ENCODE measurements at regions not wholly inside any gene's neighbourhood (a gene's known extent, or its start where the extent isn't known, plus 50 kb on each side); places are given as distances from the start of the nearest gene placed in this dataset.
A peak's percentile ranks its signal among the peaks of the same experiment; 100 is the strongest.

GRCh38 chr1:67575861-67576260 is 109.1 kb upstream of the GADD45A start:
- intact Hi-C loops (cut with DNase I) = no loop called here

GRCh38 chr1:67576474-67576873 is 108.5 kb upstream of the GADD45A start:
- DNase-seq = no peak
- intact Hi-C loops (cut with DNase I) = no loop called here

More at GRCh38 chr1:67575861-67576260, 109.1 kb upstream of the GADD45A start:
- DNase-seq = no peak

- intact Hi-C loops (cut with DNase I) = no loop called here
These were observed 107.4 kb upstream of the GADD45A start for GRCh38 chr1:67577646-67578045.

GRCh38 chr1:67578397-67579020 is 106.5 kb upstream of the GADD45A start:
- intact Hi-C loops (cut with DNase I) = no loop called here
- DNase-seq = no peak

More at GRCh38 chr1:67577646-67578045, 107.4 kb upstream of the GADD45A start:
- DNase-seq = no peak

- intact Hi-C loops (cut with DNase I) = no loop called here
- DNase-seq = no peak
These were observed 105.2 kb upstream of the GADD45A start for GRCh38 chr1:67579623-67580394.

GRCh38 chr1:67580691-67581403 is 104.2 kb upstream of the GADD45A start:
- intact Hi-C loops (cut with DNase I) = no loop called here
- DNase-seq = no peak

- intact Hi-C loops (cut with DNase I) = no loop called here
These were observed 102.2 kb upstream of the GADD45A start for GRCh38 chr1:67582625-67583461.

GRCh38 chr1:67583462-67583950 is 101.5 kb upstream of the GADD45A start:
- no peak for DNase-seq
- intact Hi-C loops (cut with DNase I) = no loop called here

More at GRCh38 chr1:67582625-67583461, 102.2 kb upstream of the GADD45A start:
- no peak for DNase-seq

- DNase-seq = peak in 6 of 42 donors; percentile 11 to 65 (median 24)
- intact Hi-C loops (cut with DNase I) = no loop called here
These were observed 100.1 kb upstream of the GADD45A start for GRCh38 chr1:67584938-67585337.

- intact Hi-C loops (cut with DNase I) = no loop called here
- no peak for DNase-seq
These were observed 98.4 kb upstream of the GADD45A start for GRCh38 chr1:67586596-67586995.

- intact Hi-C loops (cut with DNase I) = no loop called here
- no peak for DNase-seq
These were observed 96.7 kb upstream of the GADD45A start for GRCh38 chr1:67588178-67588855.

- DNase-seq = no peak
- intact Hi-C loops (cut with DNase I) = no loop called here
These were observed 95.3 kb upstream of the GADD45A start for GRCh38 chr1:67589519-67590233.

GRCh38 chr1:67590329-67590728 is 94.7 kb upstream of the GADD45A start:
- intact Hi-C loops (cut with DNase I) = no loop called here
- DNase-seq = peak in 3 of 42 donors; percentile 15 to 52 (median 20)

- DNase-seq = no peak
- intact Hi-C loops (cut with DNase I) = no loop called here
These were observed 90.2 kb upstream of the GADD45A start for GRCh38 chr1:67594764-67595163.

- peak in 2 of 42 donors; percentile 35 to 51 for DNase-seq
- intact Hi-C loops (cut with DNase I) = no loop called here
These were observed 88.3 kb upstream of the GADD45A start for GRCh38 chr1:67596674-67597073.

GRCh38 chr1:67597336-67597735 is 87.7 kb upstream of the GADD45A start:
- intact Hi-C loops (cut with DNase I) = no loop called here
- no peak for DNase-seq

GRCh38 chr1:67599085-67599484 is 85.9 kb upstream of the GADD45A start:
- intact Hi-C loops (cut with DNase I) = no loop called here
- no peak for DNase-seq

GRCh38 chr1:67601539-67601938 is 83.5 kb upstream of the GADD45A start:
- intact Hi-C loops (cut with DNase I) = no loop called here
- DNase-seq = no peak
